ENCODE measurements at regions not wholly inside any gene's neighbourhood (a gene's known extent, or its start where the extent isn't known, plus 50 kb on each side); places are given as distances from the start of the nearest gene placed in this dataset.
"Not testable (repeated sequence)": the region's sequence is repeated elsewhere in the genome, so short reads cannot be mapped to it uniquely, and the experiment has no call there.

GRCh38 chr13:79972066-79972569 lies 368.8 kb downstream of the SPRY2 start:
- DNase-seq = no peak

DNA sequence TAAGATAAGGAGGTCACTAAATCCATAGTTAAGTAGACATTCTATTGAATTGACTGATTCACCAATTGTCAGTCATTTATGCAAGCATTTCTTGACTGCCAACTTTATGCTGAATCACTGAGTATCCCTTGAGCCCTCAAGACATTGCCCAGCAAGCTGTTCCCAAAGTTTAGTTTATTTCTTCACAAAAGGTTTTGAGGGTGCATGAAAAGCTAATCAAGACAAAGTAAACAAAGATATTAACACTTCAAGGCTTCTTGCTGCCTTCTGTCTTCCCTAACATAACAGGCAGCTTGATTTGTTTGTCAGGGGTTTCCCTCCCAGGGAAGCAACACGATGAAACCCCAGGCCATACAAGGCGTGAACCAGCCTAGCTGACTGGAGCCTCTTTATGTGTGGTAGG lies 374.4 kb downstream of the SPRY2 start:
- no peak for DNase-seq

DNA sequence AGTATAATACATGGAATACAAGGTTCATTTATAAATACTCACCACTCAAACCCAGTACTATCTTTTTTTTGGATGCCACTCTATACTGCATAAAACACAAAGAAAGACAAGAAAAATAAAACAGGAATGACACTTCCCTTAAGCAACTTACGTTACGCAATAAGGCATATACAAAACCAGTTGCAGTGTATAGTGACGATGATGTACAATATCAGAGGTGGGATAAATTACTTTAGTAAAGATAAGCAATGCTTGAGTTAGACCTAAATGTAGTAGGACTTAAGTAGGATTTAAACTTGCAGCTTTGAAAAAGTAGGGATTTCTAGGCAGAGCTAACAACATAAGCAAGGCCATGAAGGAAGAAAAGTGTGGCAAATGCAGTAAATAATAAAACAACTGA lies 374.9 kb downstream of the SPRY2 start:
- DNase-seq = no peak

GRCh38 chr13:79946556-79946955 lies 394.4 kb downstream of the SPRY2 start:
- DNase-seq = no peak

DNA sequence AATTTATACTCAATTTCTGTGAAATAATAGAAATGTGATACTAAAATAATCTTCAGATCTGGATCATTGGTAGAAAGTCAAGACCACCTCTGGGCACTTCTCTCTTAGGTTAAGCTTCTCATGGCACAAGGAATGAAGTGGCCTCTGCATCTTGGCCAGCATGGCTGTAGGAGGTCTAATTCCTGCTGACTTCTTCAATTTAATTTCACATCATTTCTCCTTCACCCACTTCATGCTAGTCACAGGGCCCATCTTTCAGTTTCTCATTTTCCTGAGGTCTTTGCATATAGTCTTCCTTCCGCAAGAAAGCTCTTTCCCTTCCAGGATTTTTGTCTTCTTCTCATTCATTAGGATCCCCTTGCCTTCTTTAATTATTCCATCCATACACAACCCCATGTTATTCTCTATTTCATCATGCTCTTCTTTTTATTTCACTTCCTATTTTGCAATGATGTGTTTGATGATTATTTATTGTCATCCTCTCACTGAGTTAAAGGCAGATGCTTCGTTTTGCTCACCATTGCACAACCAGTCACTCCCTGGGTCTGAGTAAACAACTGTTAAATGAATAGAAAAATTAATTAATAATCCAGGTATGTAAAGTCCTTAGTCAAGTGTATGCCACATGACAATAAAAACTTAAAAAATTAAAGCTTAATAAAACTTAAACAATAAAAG lies 397.4 kb downstream of the SPRY2 start:
- no peak for DNase-seq

DNA sequence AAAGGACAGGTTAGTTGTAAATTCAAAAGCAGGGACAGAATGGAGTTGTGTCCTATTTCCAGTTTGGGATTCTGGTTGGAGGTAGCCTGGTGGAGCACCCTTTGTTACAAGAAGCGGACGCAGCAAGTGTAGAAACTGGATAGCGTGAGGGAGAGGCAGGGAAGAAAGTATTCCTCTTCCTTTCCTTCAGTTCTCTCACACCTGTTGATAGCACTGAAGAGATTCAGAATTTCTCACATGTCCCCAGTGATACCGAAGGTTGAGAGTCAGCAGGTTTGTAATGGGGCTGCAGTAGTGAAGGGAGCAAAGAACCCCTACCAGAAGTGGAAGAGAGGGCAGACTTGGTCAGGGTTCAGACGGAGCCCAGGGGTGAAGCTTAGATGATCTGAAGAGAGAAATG lies 399.2 kb downstream of the SPRY2 start:
- no peak for DNase-seq

DNA sequence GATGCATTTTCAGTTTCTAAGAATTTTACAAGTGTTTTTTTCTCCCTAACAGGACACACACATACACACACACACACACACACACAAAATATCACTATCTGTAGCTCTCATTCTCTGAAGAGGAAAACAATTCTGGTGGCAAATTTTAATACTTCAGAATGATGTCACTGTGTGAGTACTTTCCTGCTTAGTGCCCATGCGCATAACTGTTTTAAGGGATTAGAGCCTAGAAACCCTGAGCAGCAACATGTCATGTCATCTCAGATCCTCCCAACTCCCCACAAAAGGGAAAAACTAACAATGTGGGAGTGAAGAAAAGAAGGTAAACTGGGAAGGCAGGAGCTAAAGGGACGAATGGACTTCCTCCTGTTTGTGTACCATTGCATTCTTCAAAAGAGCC lies 401.2 kb downstream of the SPRY2 start:
- DNase-seq = no peak

- no peak for DNase-seq
Measured at GRCh38 chr13:79937771-79938216, 403.1 kb downstream of the SPRY2 start.

- DNase-seq = no peak
Measured at GRCh38 chr13:79937311-79937710, 403.6 kb downstream of the SPRY2 start.

GRCh38 chr13:79936368-79937136 lies 404.4 kb downstream of the SPRY2 start:
- DNase-seq = peak; percentile 38

DNA sequence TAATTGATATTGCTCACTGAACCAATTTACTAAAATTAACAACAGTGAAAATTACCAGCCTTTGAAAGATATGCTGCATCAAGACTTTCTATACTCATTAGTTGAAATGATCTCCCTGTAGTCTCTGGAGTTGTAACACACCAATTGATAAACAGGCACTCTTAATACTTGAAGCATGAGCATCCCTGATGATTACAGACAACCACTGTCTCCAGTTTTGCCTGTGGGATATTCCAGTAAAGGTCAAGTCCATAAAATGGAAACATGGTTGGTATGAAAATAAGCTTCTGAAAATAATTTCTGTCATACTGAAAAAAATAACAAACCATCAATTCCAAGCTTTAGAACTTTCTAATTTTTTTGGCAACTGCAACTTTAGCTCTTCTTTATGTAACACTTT lies 405.8 kb downstream of the SPRY2 start:
- DNase-seq = no peak

DNA sequence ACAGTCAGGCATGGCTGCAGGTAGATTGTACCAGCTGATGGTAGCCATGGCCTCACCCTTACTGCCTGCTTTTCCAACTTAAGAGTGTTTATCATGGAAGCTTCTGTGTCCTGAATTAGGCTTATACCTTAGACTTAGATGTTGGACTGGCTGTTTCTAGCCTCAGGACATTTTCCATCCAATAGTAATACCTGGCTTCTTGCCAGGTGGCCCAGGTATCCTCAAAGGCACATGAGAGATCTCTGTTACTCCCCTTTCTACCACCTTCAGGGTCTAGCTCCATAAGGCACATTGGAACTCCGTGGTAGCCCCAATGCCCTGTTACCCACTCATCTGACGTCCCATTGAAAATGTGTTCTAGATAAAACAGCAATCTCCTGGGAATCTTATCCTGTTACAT lies 407.5 kb downstream of the SPRY2 start:
- no peak for DNase-seq

DNA sequence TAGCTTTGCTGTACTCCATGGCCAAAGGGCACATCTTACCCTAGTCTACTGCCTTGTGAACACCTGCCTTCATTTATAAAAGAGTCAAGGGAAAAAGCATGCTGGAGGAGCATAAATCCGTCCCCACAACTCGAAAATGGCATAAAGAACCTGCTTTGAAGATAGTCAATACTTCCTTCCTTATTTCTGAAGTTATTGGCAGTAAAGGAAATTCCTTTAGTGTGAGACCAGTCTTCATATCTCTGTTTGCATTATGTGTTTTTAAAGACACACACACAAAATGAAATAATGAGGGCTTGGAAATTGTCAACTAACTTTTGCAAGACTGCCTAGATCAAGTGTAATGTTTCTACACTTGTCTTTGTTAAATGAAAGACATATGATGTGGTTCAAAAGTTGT lies 408.4 kb downstream of the SPRY2 start:
- DNase-seq = no peak

- DNase-seq = not testable (repeated sequence)
Measured at GRCh38 chr13:79923973-79924556, 416.9 kb downstream of the SPRY2 start.

GRCh38 chr13:79919091-79919490 lies 421.8 kb downstream of the SPRY2 start:
- no peak for DNase-seq

DNA sequence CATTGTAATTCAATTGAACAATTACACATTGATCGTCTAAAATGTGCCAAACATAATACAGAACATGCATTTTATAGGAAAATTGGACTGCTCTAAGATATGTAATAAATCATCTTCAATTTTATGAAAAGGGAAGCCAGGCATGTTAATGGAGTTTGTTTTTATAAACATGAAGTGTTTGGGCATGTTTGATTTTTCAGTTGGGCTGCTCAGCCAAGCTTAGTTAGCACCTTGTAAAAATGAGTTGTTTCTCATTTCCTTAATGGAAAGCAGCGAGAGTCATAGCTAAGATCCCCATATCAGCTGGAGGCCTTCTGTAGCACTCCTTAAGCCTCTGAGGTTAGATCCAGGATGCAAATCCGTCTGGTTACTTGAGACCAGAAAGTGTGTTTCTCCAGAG lies 422.3 kb downstream of the SPRY2 start:
- DNase-seq = no peak

DNA sequence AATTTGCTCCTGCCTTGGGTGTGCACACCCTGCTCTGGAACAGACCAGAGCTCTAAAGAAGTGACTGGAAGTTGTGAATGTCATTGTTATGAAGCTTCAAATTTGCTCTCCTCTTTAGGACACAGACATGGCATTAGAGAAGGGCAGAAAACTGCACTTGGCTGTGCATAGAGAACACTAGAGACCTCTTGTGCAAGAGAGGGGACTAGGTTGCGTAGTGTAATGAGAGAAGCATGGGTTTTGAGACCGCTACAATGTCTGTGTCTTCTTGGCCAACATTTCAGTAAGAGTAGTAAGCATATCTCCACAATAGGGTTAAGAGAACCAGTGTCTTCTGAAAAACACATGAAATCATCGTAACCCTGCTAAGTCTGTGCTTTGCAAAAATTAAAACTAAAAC lies 423.3 kb downstream of the SPRY2 start:
- DNase-seq = no peak

GRCh38 chr13:79915114-79915811 lies 425.7 kb downstream of the SPRY2 start:
- DNase-seq = no peak

- no peak for DNase-seq
Measured at GRCh38 chr13:79913141-79913827, 427.6 kb downstream of the SPRY2 start.

DNA sequence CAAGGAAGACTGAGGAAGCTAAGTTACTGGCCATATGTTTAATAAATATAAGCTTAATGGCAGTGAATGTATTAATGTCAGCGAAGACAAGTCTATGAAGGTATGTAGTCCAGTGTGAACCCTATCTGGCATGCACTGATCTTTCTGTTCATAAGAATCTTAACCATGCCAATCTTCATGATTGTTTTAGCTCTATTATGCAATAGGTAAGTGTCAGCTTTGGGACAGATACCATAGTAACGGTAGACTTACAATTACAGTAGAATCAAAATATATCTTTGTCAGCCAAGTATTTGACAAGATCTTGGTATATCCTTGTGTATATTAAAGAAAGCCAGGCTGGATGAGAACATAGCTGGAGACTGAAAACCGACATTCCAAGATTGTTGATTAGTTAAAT lies 428.5 kb downstream of the SPRY2 start:
- no peak for DNase-seq

DNA sequence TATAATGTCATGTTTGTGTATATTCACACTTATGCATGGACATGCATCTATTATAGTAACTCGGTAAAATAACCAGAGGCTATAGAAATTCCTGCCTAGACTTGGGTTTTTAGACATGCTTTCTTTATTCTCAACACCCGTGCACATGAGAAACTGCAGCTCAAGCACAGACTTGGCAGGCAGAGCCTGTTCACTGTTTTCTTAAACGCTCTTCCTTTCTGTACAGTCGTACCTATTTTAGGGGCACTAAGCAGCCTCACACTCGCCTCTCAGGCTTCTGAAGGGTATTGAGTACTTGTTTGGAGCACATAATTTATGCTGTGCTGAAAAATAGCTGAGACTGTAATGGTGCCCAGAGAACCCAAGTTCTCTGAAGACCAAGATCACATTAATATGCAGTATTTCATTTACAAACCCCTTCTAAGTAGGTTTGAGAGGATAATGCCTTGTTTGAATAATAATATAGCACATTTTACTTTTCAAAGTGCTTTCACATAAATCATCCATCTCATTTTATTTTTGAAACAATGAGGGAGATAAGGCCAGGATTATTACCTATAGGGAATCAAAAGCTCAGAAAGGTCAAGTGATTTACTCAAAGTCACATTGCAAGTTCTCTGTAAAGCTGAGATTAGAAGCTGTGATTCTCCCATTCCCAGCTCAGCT lies 429.9 kb downstream of the SPRY2 start:
- DNase-seq = no peak

- no peak for DNase-seq
Measured at GRCh38 chr13:79909644-79910043, 428.7 kb downstream of the NDFIP2 start.
